ENCODE measurements at regions not wholly inside any gene's neighbourhood (a gene's known extent, or its start where the extent isn't known, plus 50 kb on each side); places are given as distances from the start of the nearest gene placed in this dataset.

GRCh38 chr9:118263949-118264348 is 559.7 kb downstream of the TLR4 start:
- in situ Hi-C loops (cut with MboI; ENCODE audit: low pct_unique_long_range_greater_than_20kb, low sequenced_read_pairs): no loop called here
- DNase-seq: no peak

- in situ Hi-C loops (cut with MboI; ENCODE audit: low pct_unique_long_range_greater_than_20kb, low sequenced_read_pairs): no loop called here
- DNase-seq: no peak
Measured at GRCh38 chr9:118268046-118268445, 563.8 kb downstream of the TLR4 start.

DNA sequence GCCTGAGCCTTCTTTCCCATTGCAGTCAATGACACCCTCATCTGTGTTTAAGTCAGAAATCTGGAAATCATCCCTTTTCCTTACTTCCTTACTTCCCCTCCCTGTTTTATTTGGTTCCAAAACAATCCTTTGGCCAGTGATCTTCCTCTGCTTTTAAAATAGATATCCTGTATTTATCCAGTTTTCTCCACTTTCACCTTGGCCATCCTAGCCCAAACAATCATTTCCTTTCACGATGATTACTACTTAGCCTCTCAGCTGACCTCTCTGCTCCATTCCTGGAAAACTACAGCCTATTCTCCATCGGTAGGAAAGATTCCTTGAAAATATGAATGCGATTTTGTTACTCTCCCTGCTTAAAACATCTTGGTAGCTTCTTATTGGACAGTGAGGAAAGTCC is 565.4 kb downstream of the TLR4 start:
- DNase-seq: no peak
- in situ Hi-C loops (cut with MboI; ENCODE audit: low pct_unique_long_range_greater_than_20kb, low sequenced_read_pairs): no loop called here

DNA sequence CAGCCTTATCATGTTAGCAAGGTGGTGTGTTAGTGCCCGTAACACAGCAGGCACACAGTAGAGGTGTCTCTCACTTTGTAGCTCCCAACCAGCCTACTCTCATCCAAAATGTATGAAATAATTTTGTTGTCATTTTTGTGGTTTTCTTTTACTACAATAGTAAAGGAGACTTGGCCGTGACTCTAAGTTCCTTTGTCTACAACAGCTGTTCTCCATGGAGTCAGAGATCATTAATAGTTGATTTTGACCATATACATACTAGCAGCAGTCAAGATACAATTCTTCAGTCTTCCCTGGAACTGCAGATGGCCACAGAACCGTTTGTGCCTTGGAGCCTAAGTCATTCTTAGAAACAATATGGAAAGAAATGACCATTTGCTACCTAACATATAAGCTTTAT is 567.1 kb downstream of the TLR4 start:
- no peak for DNase-seq
- in situ Hi-C loops (cut with MboI; ENCODE audit: low pct_unique_long_range_greater_than_20kb, low sequenced_read_pairs): no loop called here

DNA sequence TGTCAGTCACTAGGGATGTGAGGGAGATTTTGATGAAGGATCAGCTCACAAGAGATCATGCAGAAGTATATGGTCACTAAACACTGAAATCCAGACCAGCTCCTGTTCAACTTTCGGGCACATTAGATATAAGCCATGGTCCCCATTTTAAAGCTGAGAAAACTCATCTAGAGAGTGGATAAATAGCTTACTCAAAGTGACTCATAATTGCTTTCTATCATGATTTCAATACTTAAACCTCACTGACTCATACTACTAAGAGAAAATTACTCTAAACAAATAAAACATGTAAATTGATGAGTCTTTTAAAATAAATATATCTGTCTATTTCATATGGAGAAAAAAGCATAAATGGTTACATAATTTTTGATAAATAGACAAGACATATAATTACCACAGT is 567.7 kb downstream of the TLR4 start:
- in situ Hi-C loops (cut with MboI; ENCODE audit: low pct_unique_long_range_greater_than_20kb, low sequenced_read_pairs): no loop called here
- no peak for DNase-seq

- in situ Hi-C loops (cut with MboI; ENCODE audit: low pct_unique_long_range_greater_than_20kb, low sequenced_read_pairs): no loop called here
- DNase-seq: no peak
Measured at GRCh38 chr9:118273048-118273447, 568.8 kb downstream of the TLR4 start.

- no peak for DNase-seq
- in situ Hi-C loops (cut with MboI; ENCODE audit: low pct_unique_long_range_greater_than_20kb, low sequenced_read_pairs): no loop called here
Measured at GRCh38 chr9:118276784-118277183, 572.6 kb downstream of the TLR4 start.

- no peak for DNase-seq
- in situ Hi-C loops (cut with MboI; ENCODE audit: low pct_unique_long_range_greater_than_20kb, low sequenced_read_pairs): no loop called here
Measured at GRCh38 chr9:118281772-118282171, 577.6 kb downstream of the TLR4 start.

DNA sequence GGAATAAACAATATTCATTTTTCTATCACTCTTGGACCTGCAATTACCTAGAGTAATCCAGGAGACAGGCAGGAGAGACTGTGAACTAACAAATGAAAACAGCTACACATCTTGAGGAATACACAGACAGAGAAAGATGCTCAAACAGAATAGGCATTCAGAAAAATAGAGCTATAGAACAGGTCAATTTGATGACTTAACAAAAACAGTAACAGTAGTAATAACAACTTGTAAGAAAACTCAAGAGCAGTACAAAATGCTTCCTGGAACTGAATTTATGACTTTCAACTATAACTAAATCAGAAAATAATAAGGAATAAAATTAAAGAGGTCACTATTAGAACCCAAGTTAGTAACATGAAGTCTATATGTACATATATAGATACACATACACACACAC is 579.3 kb downstream of the TLR4 start:
- no peak for DNase-seq
- in situ Hi-C loops (cut with MboI; ENCODE audit: low pct_unique_long_range_greater_than_20kb, low sequenced_read_pairs): no loop called here

- in situ Hi-C loops (cut with MboI; ENCODE audit: low pct_unique_long_range_greater_than_20kb, low sequenced_read_pairs): no loop called here
- no peak for DNase-seq
Measured at GRCh38 chr9:118290116-118290515, 585.9 kb downstream of the TLR4 start.

DNA sequence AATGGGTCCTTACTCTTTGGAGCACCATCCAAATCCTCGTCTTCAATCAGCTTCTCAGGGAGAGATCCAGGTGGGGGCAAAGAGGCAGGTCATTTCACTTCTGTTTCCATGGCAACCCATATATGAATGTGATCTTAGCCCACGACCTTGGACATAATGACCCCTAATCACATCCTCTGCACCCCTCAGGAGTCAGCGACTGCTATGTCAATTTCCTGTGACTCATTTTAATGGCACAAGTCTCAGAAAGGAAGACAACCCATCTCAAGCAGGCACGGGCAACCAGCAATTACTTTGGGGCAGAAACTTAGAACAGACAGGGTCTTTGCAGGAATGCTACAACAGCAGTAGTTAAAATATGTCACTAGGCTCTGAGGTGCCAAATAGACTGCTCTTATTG is 591.2 kb downstream of the TLR4 start:
- DNase-seq: no peak

GRCh38 chr9:118302721-118303120 is 598.5 kb downstream of the TLR4 start:
- in situ Hi-C loops (cut with MboI; ENCODE audit: low pct_unique_long_range_greater_than_20kb, low sequenced_read_pairs): no loop called here
- no peak for DNase-seq

More for the DNA sequence above, 591.2 kb downstream of the TLR4 start:
- in situ Hi-C loops (cut with MboI; ENCODE audit: low pct_unique_long_range_greater_than_20kb, low sequenced_read_pairs): no loop called here

- in situ Hi-C loops (cut with MboI; ENCODE audit: low pct_unique_long_range_greater_than_20kb, low sequenced_read_pairs): no loop called here
- DNase-seq: no peak
Measured at GRCh38 chr9:118303216-118303615, 599.0 kb downstream of the TLR4 start.

GRCh38 chr9:118305331-118305730 is 601.1 kb downstream of the TLR4 start:
- no peak for DNase-seq
- in situ Hi-C loops (cut with MboI; ENCODE audit: low pct_unique_long_range_greater_than_20kb, low sequenced_read_pairs): no loop called here

DNA sequence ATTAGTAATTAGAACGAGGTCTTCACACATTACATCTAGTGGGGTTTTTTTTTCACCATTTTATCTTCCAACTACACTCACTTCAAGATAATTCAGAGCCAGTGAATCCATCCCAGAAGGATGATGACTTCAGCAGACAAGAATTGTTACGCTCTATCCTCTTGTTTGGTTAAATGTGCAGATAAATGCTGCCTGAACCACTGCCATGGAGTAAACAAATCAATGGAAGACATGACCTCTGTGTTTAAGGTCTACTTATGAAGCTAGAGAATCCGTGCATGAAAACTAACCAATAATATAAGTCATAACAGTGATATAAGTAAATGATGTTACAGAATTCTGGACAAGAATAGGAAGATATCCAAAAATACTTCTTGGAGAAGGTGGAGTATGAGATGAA is 602.6 kb downstream of the TLR4 start:
- in situ Hi-C loops (cut with MboI; ENCODE audit: low pct_unique_long_range_greater_than_20kb, low sequenced_read_pairs): no loop called here
- no peak for DNase-seq

- no peak for DNase-seq
- in situ Hi-C loops (cut with MboI; ENCODE audit: low pct_unique_long_range_greater_than_20kb, low sequenced_read_pairs): no loop called here
Measured at GRCh38 chr9:118313965-118314364, 609.8 kb downstream of the TLR4 start.

GRCh38 chr9:118316831-118317343 is 612.7 kb downstream of the TLR4 start:
- in situ Hi-C loops (cut with MboI; ENCODE audit: low pct_unique_long_range_greater_than_20kb, low sequenced_read_pairs): no loop called here
- no peak for DNase-seq

DNA sequence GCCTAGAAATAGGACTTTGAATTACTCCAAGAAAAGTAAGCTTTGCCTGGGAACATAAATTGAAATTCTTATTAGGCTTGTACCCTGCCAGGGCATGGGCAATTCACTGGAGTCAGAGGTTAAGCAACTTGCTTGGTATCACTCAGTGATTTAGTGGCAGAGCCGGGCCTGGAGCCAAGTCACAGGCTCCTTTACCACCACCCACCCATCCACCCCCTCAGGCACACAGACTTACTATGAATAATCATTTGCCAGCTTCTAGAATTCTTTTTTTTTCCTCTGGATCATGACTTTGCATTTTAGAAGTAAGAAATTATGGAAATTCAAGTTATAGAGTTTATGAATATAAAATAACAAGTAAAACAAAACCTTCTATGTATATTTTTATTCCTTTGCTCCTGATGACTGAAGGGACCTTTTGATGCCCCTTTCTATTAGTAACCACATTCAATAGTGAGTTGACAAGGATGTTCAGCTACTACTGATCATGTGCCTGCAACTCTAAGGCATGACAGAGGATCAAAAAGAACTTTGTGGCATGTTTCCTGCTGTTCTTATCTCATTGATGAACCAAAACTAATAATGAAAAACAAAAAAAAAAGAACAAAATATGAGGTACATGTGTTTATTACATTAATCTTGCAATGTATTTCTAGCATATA is 614.7 kb downstream of the TLR4 start:
- in situ Hi-C loops (cut with MboI; ENCODE audit: low pct_unique_long_range_greater_than_20kb, low sequenced_read_pairs): no loop called here
- DNase-seq: no peak

DNA sequence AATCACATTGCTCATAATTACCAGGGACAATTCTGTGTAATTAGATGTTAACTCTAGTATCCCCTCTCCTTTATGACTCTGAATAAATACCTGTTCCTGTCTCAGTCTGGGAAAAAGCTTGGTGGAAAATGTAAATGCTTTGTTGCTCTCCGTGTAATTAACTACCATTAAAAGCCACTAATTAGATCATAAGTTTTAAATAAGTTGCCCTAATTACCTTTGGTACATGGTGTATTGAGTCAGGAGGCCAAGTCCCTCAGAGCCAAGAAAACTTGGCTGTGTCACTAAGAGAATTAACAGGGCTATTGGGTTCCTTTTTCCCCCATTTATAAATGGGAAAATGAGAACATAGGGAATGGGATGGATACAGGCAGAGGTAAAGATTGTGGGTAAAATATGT is 617.6 kb downstream of the TLR4 start:
- DNase-seq: no peak
- in situ Hi-C loops (cut with MboI; ENCODE audit: low pct_unique_long_range_greater_than_20kb, low sequenced_read_pairs): no loop called here

- DNase-seq: no peak
- in situ Hi-C loops (cut with MboI; ENCODE audit: low pct_unique_long_range_greater_than_20kb, low sequenced_read_pairs): no loop called here
Measured at GRCh38 chr9:118324706-118325105, 620.5 kb downstream of the TLR4 start.

DNA sequence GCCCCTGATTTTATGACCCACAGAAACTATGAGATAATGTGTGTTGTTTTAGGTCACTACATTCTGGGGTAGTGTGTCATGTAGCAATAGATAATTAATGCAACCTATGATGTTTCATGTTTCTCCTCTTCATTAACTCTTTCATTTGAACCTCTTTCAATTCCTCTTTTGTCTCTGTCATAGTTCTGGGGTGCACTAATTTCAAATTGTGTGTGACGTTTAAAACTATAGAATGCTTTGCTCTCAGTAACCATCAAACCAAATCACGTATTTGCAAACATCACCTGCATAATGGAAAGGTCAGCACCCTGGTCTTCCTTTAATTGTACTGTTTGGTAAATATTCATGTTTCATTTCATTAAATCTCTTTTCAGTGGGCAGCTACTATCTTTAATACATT is 621.6 kb downstream of the TLR4 start:
- in situ Hi-C loops (cut with MboI; ENCODE audit: low pct_unique_long_range_greater_than_20kb, low sequenced_read_pairs): no loop called here
- no peak for DNase-seq

Data from KBM-7 (cell line).